Stomach (tissue), 4 donors: ENCODE measurements at regions not wholly inside any gene's neighbourhood (a gene's known extent, or its start where the extent isn't known, plus 50 kb on each side); places are given as distances from the start of the nearest gene placed in this dataset.

Experiments used
- EP300 ChIP-seq: sonication (generic); formaldehyde crosslinking; IDR thresholded peaks from one replicate; pipeline ENCODE4 v1.6.1; 2017; ENCODE audit warnings: antibody characterized with exemption
- POLR2A ChIP-seq, 4 donors: fragments of 450-650 bp; IDR thresholded peaks; one replicate each; pipeline ENCODE4 v1.6.1; 2016; ENCODE audit warnings: antibody characterized with exemption in 4 of 4, control low read depth in 2 of 4, mild to moderate bottlenecking in 1 of 4, moderate library complexity in 1 of 4
- POLR2AphosphoS5 ChIP-seq, 3 donors: sonication (generic); formaldehyde crosslinking; IDR thresholded peaks; one replicate each; pipeline ENCODE4 v1.6.1; 2016; ENCODE audit warnings: antibody characterized with exemption in 3 of 3
- TF ChIP-seq, protein P1 (sequence below), 7 experiments: fragments of 450-650 bp in 4 of 7; fragments of 200-600 bp in 3 of 7; sonication (generic) in 3 of 7; IDR thresholded peaks; one replicate each; pipeline ENCODE4 v1.5.1; 2016 to 2019; ENCODE audit warnings: antibody characterized with exemption in 7 of 7, control low read depth in 2 of 7, mild to moderate bottlenecking in 1 of 7

DNA sequence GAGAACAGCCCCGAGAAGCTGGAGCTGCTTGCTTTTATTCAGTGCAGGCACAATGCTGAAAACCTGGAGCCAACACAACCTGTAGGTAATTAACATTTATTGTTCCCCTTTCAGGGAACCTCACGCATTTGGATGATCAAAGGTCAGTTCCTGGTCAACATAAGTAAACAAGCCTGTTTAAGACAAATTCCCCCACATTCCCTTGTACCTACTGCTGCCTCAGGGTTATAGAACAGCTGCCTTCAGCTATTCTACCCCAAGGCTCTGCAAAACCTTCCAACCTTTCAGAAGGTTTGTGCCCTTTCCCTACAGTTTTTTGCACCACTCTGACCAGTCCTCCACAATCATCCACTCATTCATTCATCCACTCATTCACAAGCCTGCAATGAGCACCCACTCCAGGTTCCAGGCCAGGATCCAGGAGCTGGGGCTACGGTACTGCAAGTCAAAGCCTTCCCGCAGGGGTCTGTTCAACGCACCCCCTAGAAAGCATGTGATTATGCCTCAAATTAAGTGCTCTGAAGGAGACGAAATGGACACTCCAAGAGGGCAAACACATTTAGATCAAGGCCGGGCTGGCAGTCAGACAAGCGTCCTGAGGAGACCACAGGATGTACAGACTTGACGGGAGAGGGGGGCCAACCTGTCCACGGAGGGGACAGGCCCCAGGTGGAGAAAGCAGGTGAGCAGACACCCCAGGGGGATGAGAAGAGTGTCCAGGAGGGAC, 683.9 kb downstream of the MATN1 start:
- no peak for TF ChIP-seq EP300
- TF ChIP-seq, protein P1, sequence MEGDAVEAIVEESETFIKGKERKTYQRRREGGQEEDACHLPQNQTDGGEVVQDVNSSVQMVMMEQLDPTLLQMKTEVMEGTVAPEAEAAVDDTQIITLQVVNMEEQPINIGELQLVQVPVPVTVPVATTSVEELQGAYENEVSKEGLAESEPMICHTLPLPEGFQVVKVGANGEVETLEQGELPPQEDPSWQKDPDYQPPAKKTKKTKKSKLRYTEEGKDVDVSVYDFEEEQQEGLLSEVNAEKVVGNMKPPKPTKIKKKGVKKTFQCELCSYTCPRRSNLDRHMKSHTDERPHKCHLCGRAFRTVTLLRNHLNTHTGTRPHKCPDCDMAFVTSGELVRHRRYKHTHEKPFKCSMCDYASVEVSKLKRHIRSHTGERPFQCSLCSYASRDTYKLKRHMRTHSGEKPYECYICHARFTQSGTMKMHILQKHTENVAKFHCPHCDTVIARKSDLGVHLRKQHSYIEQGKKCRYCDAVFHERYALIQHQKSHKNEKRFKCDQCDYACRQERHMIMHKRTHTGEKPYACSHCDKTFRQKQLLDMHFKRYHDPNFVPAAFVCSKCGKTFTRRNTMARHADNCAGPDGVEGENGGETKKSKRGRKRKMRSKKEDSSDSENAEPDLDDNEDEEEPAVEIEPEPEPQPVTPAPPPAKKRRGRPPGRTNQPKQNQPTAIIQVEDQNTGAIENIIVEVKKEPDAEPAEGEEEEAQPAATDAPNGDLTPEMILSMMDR (IDR thresholded peaks at IDR 0.05) = no peak
- no peak for TF ChIP-seq POLR2A (IDR thresholded peaks at IDR 0.05)
- no peak for TF ChIP-seq POLR2AphosphoS5 (IDR thresholded peaks at IDR 0.05)
